Endothelial cell of umbilical vein (primary cell): ENCODE measurements at regions not wholly inside any gene's neighbourhood (a gene's known extent, or its start where the extent isn't known, plus 50 kb on each side); places are given as distances from the start of the nearest gene placed in this dataset.

Experiments
- BruUV-seq: library from RNA; stranded (reverse); fragments of 400-500 nt; replicated peaks from 2 replicates; lab custom pipeline; 2021; lab: Mats Ljungman, UMichigan
- CTCF ChIA-PET: fragments of 300-600, 350-600 bp; sonication (Branson Sonifier 250); formaldehyde crosslinking; loops from one replicate; lab custom pipeline; 2021; ENCODE audit warnings: antibody characterized with exemption, inconsistent platforms; lab: Charles Lee
- POLR2A ChIA-PET: fragments of 300-600, 350-600 bp; sonication (Branson Sonifier 250); formaldehyde crosslinking; loops from one replicate; lab custom pipeline; 2021; ENCODE audit warnings: antibody characterized with exemption, inconsistent platforms; lab: Charles Lee
- DNase-seq: peaks from one replicate; pipeline ENCODE4 v3.0.0-alpha.2; 2011; ENCODE audit warnings: low read depth, low spot score
- FAIRE-seq: peaks from 2 replicates; lab custom pipeline; 2011; peaks lifted over from hg19 to GRCh38; lab: Jason Lieb, UNC
- H2AFZ ChIP-seq: 2 replicates; pipeline ENCODE4 v1.6.0; 2012; ENCODE audit warnings: low read depth, low read length, control low read depth, inconsistent platforms
- H3K27ac ChIP-seq: 2 replicates; pipeline ENCODE4 v1.5.1; 2011; ENCODE audit warnings: low read depth, mild to moderate bottlenecking, control low read depth, low read length, moderate library complexity; ENCODE audit not compliant: insufficient read depth
- H3K27me3 ChIP-seq, 2 experiments: 2 replicates each; pipeline versions ENCODE4 v1.6.0 to v1.6.1; 2011; ENCODE audit warnings: low read length in 2 of 2, mixed read lengths in 1 of 2; ENCODE audit not compliant: control insufficient read depth in 2 of 2, insufficient read depth in 2 of 2
- H3K36me3 ChIP-seq, 2 experiments: 2 replicates in 1 of 2; 3 replicates in 1 of 2; pipeline ENCODE4 v1.5.1; 2011; ENCODE audit warnings: low read length in 2 of 2, mild to moderate bottlenecking in 1 of 2, moderate library complexity in 1 of 2; ENCODE audit not compliant: control insufficient read depth in 2 of 2, insufficient read depth in 2 of 2; ENCODE audit errors: extremely low read depth in 1 of 2
- H3K4me1 ChIP-seq: 3 replicates; pipeline ENCODE4 v1.5.1; 2011; ENCODE audit warnings: mild to moderate bottlenecking, low read length; ENCODE audit not compliant: control insufficient read depth, insufficient read depth; ENCODE audit errors: extremely low read depth
- H3K4me2 ChIP-seq: 2 replicates; pipeline ENCODE4 v1.6.1; 2011; ENCODE audit warnings: low read length, control low read depth, mixed read lengths; ENCODE audit not compliant: insufficient read depth
- H3K4me3 ChIP-seq, 3 experiments: fragments of 200-600 bp in 1 of 3; sonication (generic), shearing (Covaris generic) in 1 of 3; replicated peaks in 1 of 3; 2 replicates each; pipeline ENCODE4 v1.5.1; 2011 to 2016; ENCODE audit warnings: control low read depth in 3 of 3, low read length in 3 of 3, mild to moderate bottlenecking in 2 of 3, inconsistent platforms in 1 of 3, low read depth in 1 of 3, moderate library complexity in 1 of 3; ENCODE audit not compliant: insufficient read depth in 1 of 3
- H3K79me2 ChIP-seq: 2 replicates; pipeline ENCODE4 v1.6.0; 2012; ENCODE audit warnings: low read length, inconsistent platforms; ENCODE audit not compliant: control insufficient read depth, insufficient read depth
- H3K9ac ChIP-seq: replicated peaks from 2 replicates; pipeline ENCODE3; 2011; ENCODE audit warnings: low read length, control low read depth; ENCODE audit not compliant: insufficient read depth; ENCODE audit errors: extremely low read depth
- H3K9me1 ChIP-seq: replicated peaks from 3 replicates; pipeline ENCODE4 v1.6.0; 2011; ENCODE audit warnings: mild to moderate bottlenecking, low read length; ENCODE audit not compliant: control insufficient read depth, insufficient read depth; ENCODE audit errors: extremely low read depth
- H3K9me3 ChIP-seq: replicated peaks from 2 replicates; pipeline ENCODE4 v1.5.1; 2012; ENCODE audit warnings: low read length, inconsistent platforms; ENCODE audit not compliant: control insufficient read depth, insufficient read depth
- H4K20me1 ChIP-seq: replicated peaks from 2 replicates; pipeline ENCODE3; 2011; ENCODE audit warnings: mild to moderate bottlenecking, low read length; ENCODE audit not compliant: control insufficient read depth, insufficient read depth; ENCODE audit errors: extremely low read depth
- EZH2 ChIP-seq: IDR thresholded peaks from 2 replicates; pipeline ENCODE4 v1.6.1; 2012; ENCODE audit warnings: borderline replicate concordance, low read depth, mild to moderate bottlenecking, moderate library complexity, low read length, inconsistent platforms; ENCODE audit not compliant: severe bottlenecking
- FOS ChIP-seq: IDR thresholded peaks from 2 replicates; pipeline ENCODE4 v1.6.1; 2011; ENCODE audit warnings: mild to moderate bottlenecking, low read length, moderate library complexity, borderline replicate concordance; ENCODE audit not compliant: insufficient read depth
- GATA2 ChIP-seq: IDR thresholded peaks from 2 replicates; pipeline ENCODE4 v1.7.0; 2011; ENCODE audit warnings: low read depth, mild to moderate bottlenecking, moderate library complexity, mixed read lengths, low read length; ENCODE audit not compliant: insufficient read length, insufficient read depth
- JUN ChIP-seq: IDR thresholded peaks from 2 replicates; pipeline ENCODE4 v1.6.1; 2011; ENCODE audit warnings: borderline replicate concordance, low read depth; ENCODE audit not compliant: insufficient read length, insufficient read depth
- MYC ChIP-seq: IDR thresholded peaks from one replicate; pipeline ENCODE4 v1.6.1; 2011; ENCODE audit warnings: mild to moderate bottlenecking, low read depth, low read length
- POLR2A ChIP-seq: IDR thresholded peaks from 2 replicates; pipeline ENCODE4 v1.6.1; 2012; ENCODE audit warnings: low read depth, mild to moderate bottlenecking, control low read depth, low read length
- POLR2AphosphoS5 ChIP-seq: IDR thresholded peaks from 2 replicates; pipeline ENCODE4 v1.6.1; 2012; ENCODE audit warnings: low read depth, mild to moderate bottlenecking, control low read depth, low read length, moderate library complexity; ENCODE audit not compliant: insufficient read depth
- dilution Hi-C: fragments of 300-500 bp; cut with MboI; formaldehyde crosslinking; loops from one replicate; pipeline ENCODE4 v1.15.0; 2019; ENCODE audit warnings: low sequenced_read_pairs; ENCODE audit not compliant: extremely low pct_ligation_motif_present
- intact Hi-C: fragments of 100-400 bp; cut with micrococcal nuclease; formaldehyde crosslinking; loops from one replicate; pipeline ENCODE4 v1.10.0; 2022
- TF ChIP-seq, protein P1 (sequence below): IDR thresholded peaks from 2 replicates; pipeline ENCODE4 v1.6.1; 2011; ENCODE audit not compliant: insufficient read depth, insufficient read length
- TF ChIP-seq, protein P2 (sequence below), 2 donors: IDR thresholded peaks; 1 replicate in 1 of 2; 2 replicates in 1 of 2; pipeline ENCODE4 v1.5.1; 2011; ENCODE audit warnings: low read length in 2 of 2, mild to moderate bottlenecking in 2 of 2, moderate library complexity in 2 of 2, control low read depth in 1 of 2, inconsistent platforms in 1 of 2, low read depth in 1 of 2; ENCODE audit not compliant: insufficient read depth in 1 of 2; ENCODE audit errors: extremely low read depth in 1 of 2

DNA sequence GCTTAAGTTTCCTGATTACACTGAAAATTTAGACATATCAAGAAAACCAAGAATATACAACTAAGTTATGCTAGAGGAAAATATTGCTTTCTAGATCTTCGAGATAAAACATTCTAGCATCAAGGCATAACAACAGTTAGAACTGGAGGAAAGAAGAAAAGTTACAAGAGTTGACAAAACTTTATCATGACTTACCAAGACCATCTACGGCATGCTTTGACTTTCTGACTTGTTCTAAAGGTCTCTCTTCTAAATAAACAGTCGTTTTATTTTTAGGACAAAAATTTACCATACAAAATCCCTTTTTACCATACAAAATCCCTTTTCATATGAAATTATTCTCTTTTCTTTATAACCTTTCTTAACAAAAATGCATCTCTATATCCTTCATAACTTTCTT, 1110.1 kb upstream of the CDH10 start:
- no peaks in the 10 kb centered on the region for H3K36me3 ChIP-seq
- POLR2A ChIA-PET: no interaction called here
- no peaks in the 10 kb centered on the region for H4K20me1 ChIP-seq
- H3K9me1 ChIP-seq: no peaks in the 10 kb centered on the region
- no peak overlapping the region for H2AFZ ChIP-seq
- no peak for DNase-seq
- no peak for FAIRE-seq
- intact Hi-C loops: no loop called here
- no peak overlapping the region for H3K4me2 ChIP-seq
- H3K4me1 ChIP-seq: no peaks in the 10 kb centered on the region
- BruUV-seq: no TSS peak
- TF ChIP-seq EZH2 (no peak), FOS (no peak), JUN (no peak), GATA2 (no peak), POLR2A (no peak), POLR2AphosphoS5 (no peak), MYC (no peak)
- TF ChIP-seq, protein P1, sequence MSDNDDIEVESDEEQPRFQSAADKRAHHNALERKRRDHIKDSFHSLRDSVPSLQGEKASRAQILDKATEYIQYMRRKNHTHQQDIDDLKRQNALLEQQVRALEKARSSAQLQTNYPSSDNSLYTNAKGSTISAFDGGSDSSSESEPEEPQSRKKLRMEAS: no peak
- TF ChIP-seq, protein P2, sequence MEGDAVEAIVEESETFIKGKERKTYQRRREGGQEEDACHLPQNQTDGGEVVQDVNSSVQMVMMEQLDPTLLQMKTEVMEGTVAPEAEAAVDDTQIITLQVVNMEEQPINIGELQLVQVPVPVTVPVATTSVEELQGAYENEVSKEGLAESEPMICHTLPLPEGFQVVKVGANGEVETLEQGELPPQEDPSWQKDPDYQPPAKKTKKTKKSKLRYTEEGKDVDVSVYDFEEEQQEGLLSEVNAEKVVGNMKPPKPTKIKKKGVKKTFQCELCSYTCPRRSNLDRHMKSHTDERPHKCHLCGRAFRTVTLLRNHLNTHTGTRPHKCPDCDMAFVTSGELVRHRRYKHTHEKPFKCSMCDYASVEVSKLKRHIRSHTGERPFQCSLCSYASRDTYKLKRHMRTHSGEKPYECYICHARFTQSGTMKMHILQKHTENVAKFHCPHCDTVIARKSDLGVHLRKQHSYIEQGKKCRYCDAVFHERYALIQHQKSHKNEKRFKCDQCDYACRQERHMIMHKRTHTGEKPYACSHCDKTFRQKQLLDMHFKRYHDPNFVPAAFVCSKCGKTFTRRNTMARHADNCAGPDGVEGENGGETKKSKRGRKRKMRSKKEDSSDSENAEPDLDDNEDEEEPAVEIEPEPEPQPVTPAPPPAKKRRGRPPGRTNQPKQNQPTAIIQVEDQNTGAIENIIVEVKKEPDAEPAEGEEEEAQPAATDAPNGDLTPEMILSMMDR (IDR thresholded peaks at IDR 0.05; ENCODE audit: extremely low read depth in 1 of 2, insufficient read depth in 1 of 2, low read depth in 1 of 2, low read length in 2 of 2): no peak
- no peaks in the 10 kb centered on the region for H3K27me3 ChIP-seq
- no peak overlapping the region for H3K9ac ChIP-seq
- H3K4me3 ChIP-seq: no peak overlapping the region
- no peaks in the 10 kb centered on the region for H3K79me2 ChIP-seq
- CTCF ChIA-PET: no interaction called here
- dilution Hi-C loops: no loop called here
- no peak overlapping the region for H3K27ac ChIP-seq
- H3K9me3 ChIP-seq: peaks cover 2% of the 10 kb centered on the region
